DOHH2 (cell line): ENCODE measurements at regions not wholly inside any gene's neighbourhood (a gene's known extent, or its start where the extent isn't known, plus 50 kb on each side); places are given as distances from the start of the nearest gene placed in this dataset.

Experiments
- H3F3A ChIP-seq: fragments of 200-600 bp; sonication (generic), shearing (Covaris generic); 2 replicates; pipeline ENCODE4 v1.6.0; 2016; ENCODE audit warnings: antibody characterized with exemption, mild to moderate bottlenecking; ENCODE audit not compliant: control insufficient read depth, insufficient read depth
- H3K27ac ChIP-seq: fragments of 200-600 bp; sonication (generic); 2 replicates; pipeline ENCODE4 v1.5.1; 2014; ENCODE audit warnings: low read depth, mild to moderate bottlenecking, low read length, moderate library complexity
- H3K27me3 ChIP-seq: fragments of 200-600 bp; sonication (generic); 2 replicates; pipeline ENCODE4 v1.6.1; 2014; ENCODE audit warnings: mild to moderate bottlenecking, low read length, mixed read lengths; ENCODE audit not compliant: control insufficient read depth
- H3K36me3 ChIP-seq: fragments of 200-600 bp; sonication (generic); 2 replicates; pipeline ENCODE4 v1.6.1; 2014; ENCODE audit warnings: mild to moderate bottlenecking, low read length, moderate library complexity, mixed read lengths; ENCODE audit not compliant: control insufficient read depth
- H3K4me1 ChIP-seq: fragments of 200-600 bp; sonication (generic); 2 replicates; pipeline ENCODE4 v1.6.1; 2014; ENCODE audit warnings: mild to moderate bottlenecking, low read length, mixed read lengths; ENCODE audit not compliant: control insufficient read depth
- H3K4me2 ChIP-seq: fragments of 200-600 bp; sonication (generic); 2 replicates; pipeline ENCODE4 v1.6.0; 2014; ENCODE audit warnings: mild to moderate bottlenecking, low read length, moderate library complexity
- H3K4me3 ChIP-seq: fragments of 200-600 bp; sonication (generic); 2 replicates; pipeline ENCODE4 v1.5.1; 2014; ENCODE audit warnings: mild to moderate bottlenecking, low read length, mixed read lengths
- H3K79me2 ChIP-seq: fragments of 200-600 bp; sonication (generic); 2 replicates; pipeline ENCODE4 v1.6.1; 2014; ENCODE audit warnings: mild to moderate bottlenecking, low read length, mixed read lengths; ENCODE audit not compliant: control insufficient read depth
- H3K9me2 ChIP-seq: fragments of 200-600 bp; sonication (generic); replicated peaks from 2 replicates; pipeline ENCODE4 v1.6.1; 2014; ENCODE audit warnings: mild to moderate bottlenecking, low read length, mixed read lengths; ENCODE audit not compliant: control insufficient read depth
- H3K9me3 ChIP-seq: fragments of 200-600 bp; sonication (generic); 2 replicates; pipeline ENCODE4 v1.6.1; 2014; ENCODE audit warnings: antibody characterized with exemption, low read length, mixed read lengths; ENCODE audit not compliant: control insufficient read depth, insufficient read depth
- H4K20me1 ChIP-seq: fragments of 200-600 bp; sonication (generic); 2 replicates; pipeline ENCODE4 v1.6.0; 2014; ENCODE audit warnings: low read depth, mild to moderate bottlenecking, antibody characterized with exemption, low read length, moderate library complexity; ENCODE audit not compliant: control insufficient read depth, insufficient read depth
- CTCF ChIP-seq: fragments of 200-600 bp; sonication (generic); IDR thresholded peaks from one replicate; pipeline ENCODE4 v1.5.1; 2014; ENCODE audit warnings: antibody characterized with exemption, mild to moderate bottlenecking, low read depth, low read length; ENCODE audit not compliant: poor library complexity, severe bottlenecking
- EZH2phosphoT487 ChIP-seq: fragments of 200-600 bp; sonication (generic); IDR thresholded peaks from 2 replicates; pipeline ENCODE4 v1.6.1; 2017; ENCODE audit warnings: borderline replicate concordance, mild to moderate bottlenecking, antibody characterized with exemption, low read length, moderate library complexity, mixed read lengths

- H3K4me1 ChIP-seq, result peaks cover 7% of the 10 kb centered on the region
- no peak overlapping the region for H3K27ac ChIP-seq
- no peak overlapping the region for H3K4me3 ChIP-seq
- H3K9me2 ChIP-seq, result no peaks in the 10 kb centered on the region
- H3K79me2 ChIP-seq, result no peaks in the 10 kb centered on the region
- no peak for TF ChIP-seq EZH2phosphoT487
- no peak for TF ChIP-seq CTCF
- no peaks in the 10 kb centered on the region; the same call in 1 of the 2 replicates for H4K20me1 ChIP-seq
- H3K36me3 ChIP-seq, result no peaks in the 10 kb centered on the region
- H3K27me3 ChIP-seq, result peaks cover 4% of the 10 kb centered on the region; the same call in 1 of the 2 replicates
- H3F3A ChIP-seq, result no peaks in the 10 kb centered on the region
- H3K9me3 ChIP-seq, result no peaks in the 10 kb centered on the region
- no peak overlapping the region for H3K4me2 ChIP-seq
Measured at GRCh38 chr11:134586726-134587125, 174.7 kb upstream of the B3GAT1 start.

GRCh38 chr11:134585666-134586610, 173.9 kb upstream of the B3GAT1 start:
- no peaks in the 10 kb centered on the region for H3K9me3 ChIP-seq
- H3K4me2 ChIP-seq, result no peak overlapping the region

GRCh38 chr11:134584706-134585445, 172.8 kb upstream of the B3GAT1 start:
- Histone ChIP-seq H3K27ac (no peak overlapping the region), H4K20me1 (no peaks in the 10 kb centered on the region; the same call in 1 of the 2 replicates), H3K4me3 (no peak overlapping the region), H3K9me3 (no peaks in the 10 kb centered on the region), H3K79me2 (no peaks in the 10 kb centered on the region), H3K4me1 (peaks cover 7% of the 10 kb centered on the region), H3F3A (no peaks in the 10 kb centered on the region), H3K4me2 (no peak overlapping the region), H3K36me3 (no peaks in the 10 kb centered on the region), H3K27me3 (peaks cover 4% of the 10 kb centered on the region; the same call in 1 of the 2 replicates), H3K9me2 (no peaks in the 10 kb centered on the region)
- TF ChIP-seq CTCF, result no peak
- no peak for TF ChIP-seq EZH2phosphoT487

More at GRCh38 chr11:134585666-134586610, 173.9 kb upstream of the B3GAT1 start:
- Histone ChIP-seq H3K27me3 (peaks cover 4% of the 10 kb centered on the region; the same call in 1 of the 2 replicates), H3K36me3 (no peaks in the 10 kb centered on the region), H3F3A (no peaks in the 10 kb centered on the region), H3K9me2 (no peaks in the 10 kb centered on the region), H3K4me3 (no peak overlapping the region), H3K27ac (no peak overlapping the region), H3K79me2 (no peaks in the 10 kb centered on the region), H3K4me1 (peaks cover 7% of the 10 kb centered on the region), H4K20me1 (no peaks in the 10 kb centered on the region; the same call in 1 of the 2 replicates)
- no peak for TF ChIP-seq EZH2phosphoT487
- no peak for TF ChIP-seq CTCF
